ENCODE measurements at regions not wholly inside any gene's neighbourhood (a gene's known extent, or its start where the extent isn't known, plus 50 kb on each side); places are given as distances from the start of the nearest gene placed in this dataset.

- Mint-ChIP-seq H3K4me3 (no peak overlapping the region), H3K27ac (no peak overlapping the region), H3K27me3 (no peaks in the 10 kb centered on the region), H3K4me1 (no peaks in the 10 kb centered on the region), H3K9me3 (no peaks in the 10 kb centered on the region), H3K36me3 (ENCODE audit: low read depth) (no peaks in the 10 kb centered on the region)
- ATAC-seq (ENCODE audit: low read depth) (no peak), DNase-seq (no peak)
- POLR2A ChIA-PET: no interaction called here
- TF ChIP-seq CTCF (IDR thresholded peaks at IDR 0.05): no peak
- CTCF ChIA-PET: no interaction called here
- intact Hi-C loops (cut with micrococcal nuclease): no loop called here
Observed at GRCh38 chr3:181565416-181565815, 146.3 kb upstream of the SOX2 start.

GRCh38 chr3:181564222-181564621, 147.5 kb upstream of the SOX2 start:
- Mint-ChIP-seq H3K27me3 (no peaks in the 10 kb centered on the region), H3K27ac (no peak overlapping the region), H3K4me1 (no peaks in the 10 kb centered on the region), H3K36me3 (ENCODE audit: low read depth) (no peaks in the 10 kb centered on the region), H3K4me3 (no peak overlapping the region), H3K9me3 (no peaks in the 10 kb centered on the region)
- DNase-seq: no peak
- TF ChIP-seq CTCF (IDR thresholded peaks at IDR 0.05): no peak
- intact Hi-C loops (cut with micrococcal nuclease): no loop called here
- CTCF ChIA-PET: no interaction called here
- ATAC-seq (ENCODE audit: low read depth): no peak
- POLR2A ChIA-PET: no interaction called here

- ChIA-PET POLR2A (no interaction called here), CTCF (no interaction called here)
- TF ChIP-seq CTCF (IDR thresholded peaks at IDR 0.05): no peak
- Mint-ChIP-seq H3K27ac (no peak overlapping the region), H3K36me3 (ENCODE audit: low read depth) (no peaks in the 10 kb centered on the region), H3K4me1 (no peaks in the 10 kb centered on the region), H3K27me3 (no peaks in the 10 kb centered on the region), H3K4me3 (no peak overlapping the region), H3K9me3 (no peaks in the 10 kb centered on the region)
- ATAC-seq (ENCODE audit: low read depth): no peak
- DNase-seq: no peak
- intact Hi-C loops (cut with micrococcal nuclease): no loop called here
Observed at GRCh38 chr3:181561139-181562031, 150.3 kb upstream of the SOX2 start.

GRCh38 chr3:181558870-181559269, 152.9 kb upstream of the SOX2 start:
- no peak for ATAC-seq (ENCODE audit: low read depth)

GRCh38 chr3:181555681-181556080, 156.0 kb upstream of the SOX2 start:
- DNase-seq (no peak), ATAC-seq (ENCODE audit: low read depth) (no peak)
- intact Hi-C loops (cut with micrococcal nuclease): no loop called here
- CTCF ChIA-PET: no interaction called here
- H3K4me3 Mint-ChIP-seq: no peak overlapping the region
- H3K27me3 Mint-ChIP-seq: no peaks in the 10 kb centered on the region
- H3K9me3 Mint-ChIP-seq: no peaks in the 10 kb centered on the region
- no peaks in the 10 kb centered on the region for H3K36me3 Mint-ChIP-seq (ENCODE audit: low read depth)
- H3K4me1 Mint-ChIP-seq: no peaks in the 10 kb centered on the region
- POLR2A ChIA-PET: no interaction called here
- no peak overlapping the region for H3K27ac Mint-ChIP-seq
- TF ChIP-seq CTCF (IDR thresholded peaks at IDR 0.05): no peak

More at GRCh38 chr3:181558870-181559269, 152.9 kb upstream of the SOX2 start:
- no peaks in the 10 kb centered on the region for H3K27me3 Mint-ChIP-seq
- no peak overlapping the region for H3K4me3 Mint-ChIP-seq
- CTCF ChIA-PET: no interaction called here
- intact Hi-C loops (cut with micrococcal nuclease): no loop called here
- no peak for DNase-seq
- no peak for TF ChIP-seq CTCF (IDR thresholded peaks at IDR 0.05)
- H3K27ac Mint-ChIP-seq: no peak overlapping the region
- H3K9me3 Mint-ChIP-seq: no peaks in the 10 kb centered on the region
- POLR2A ChIA-PET: no interaction called here
- H3K4me1 Mint-ChIP-seq: no peaks in the 10 kb centered on the region
- no peaks in the 10 kb centered on the region for H3K36me3 Mint-ChIP-seq (ENCODE audit: low read depth)
